Epithelial cell of prostate (primary cell): ENCODE measurements at regions not wholly inside any gene's neighbourhood (a gene's known extent, or its start where the extent isn't known, plus 50 kb on each side); places are given as distances from the start of the nearest gene placed in this dataset.

Experiments used
- DNase-seq: peaks from one replicate; pipeline ENCODE4 v3.0.0-alpha.2; 2011; ENCODE audit warnings: low read depth, low spot score
- H3K27ac ChIP-seq: fragments of 450-650 bp; 2 replicates; pipeline ENCODE4 v1.5.1; 2017; ENCODE audit warnings: mild to moderate bottlenecking

DNA sequence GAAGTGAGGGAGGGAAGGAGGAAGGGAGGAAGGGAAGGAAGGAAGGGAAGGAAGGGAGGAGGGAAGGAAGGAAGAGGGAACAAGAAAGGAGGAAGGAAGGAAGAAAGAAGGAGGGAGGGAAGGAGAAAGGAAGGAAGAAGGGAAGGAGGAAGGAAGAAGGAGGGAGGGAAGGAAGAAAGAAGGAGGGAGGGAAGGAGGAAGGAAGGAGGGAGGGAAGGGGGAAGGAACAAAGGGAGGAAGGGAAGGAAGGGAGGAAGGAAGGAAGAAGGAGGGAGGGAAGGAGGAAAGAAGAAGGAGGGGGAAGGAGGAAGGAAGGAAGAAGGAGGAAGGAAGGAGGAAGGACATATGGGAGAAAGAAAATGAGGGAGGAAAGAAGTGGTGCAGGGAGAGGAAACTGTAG lies 184.7 kb upstream of the PMEPA1 start:
- no peak for DNase-seq
- no peak overlapping the region for H3K27ac ChIP-seq

DNA sequence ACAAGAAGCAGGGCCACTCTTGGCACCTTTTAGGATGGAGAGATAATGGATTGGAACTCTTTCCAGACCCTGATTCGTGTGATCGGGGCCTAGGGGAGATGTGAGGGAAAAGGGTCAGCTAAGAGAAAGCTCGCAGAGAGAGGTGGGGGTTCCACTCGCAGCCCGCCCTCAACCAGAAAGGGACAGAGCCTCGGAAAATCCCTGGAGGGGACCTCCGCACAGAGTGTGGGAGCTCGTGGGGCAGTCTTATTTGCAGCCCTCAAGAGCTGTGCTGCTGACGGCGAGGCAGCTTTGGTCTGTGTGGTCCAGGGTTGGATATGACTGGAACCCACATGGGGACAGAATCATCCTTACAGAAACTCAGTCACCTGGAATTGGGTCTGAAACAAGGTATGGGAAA lies 184.3 kb upstream of the PMEPA1 start:
- H3K27ac ChIP-seq, result no peak overlapping the region
- no peak for DNase-seq

DNA sequence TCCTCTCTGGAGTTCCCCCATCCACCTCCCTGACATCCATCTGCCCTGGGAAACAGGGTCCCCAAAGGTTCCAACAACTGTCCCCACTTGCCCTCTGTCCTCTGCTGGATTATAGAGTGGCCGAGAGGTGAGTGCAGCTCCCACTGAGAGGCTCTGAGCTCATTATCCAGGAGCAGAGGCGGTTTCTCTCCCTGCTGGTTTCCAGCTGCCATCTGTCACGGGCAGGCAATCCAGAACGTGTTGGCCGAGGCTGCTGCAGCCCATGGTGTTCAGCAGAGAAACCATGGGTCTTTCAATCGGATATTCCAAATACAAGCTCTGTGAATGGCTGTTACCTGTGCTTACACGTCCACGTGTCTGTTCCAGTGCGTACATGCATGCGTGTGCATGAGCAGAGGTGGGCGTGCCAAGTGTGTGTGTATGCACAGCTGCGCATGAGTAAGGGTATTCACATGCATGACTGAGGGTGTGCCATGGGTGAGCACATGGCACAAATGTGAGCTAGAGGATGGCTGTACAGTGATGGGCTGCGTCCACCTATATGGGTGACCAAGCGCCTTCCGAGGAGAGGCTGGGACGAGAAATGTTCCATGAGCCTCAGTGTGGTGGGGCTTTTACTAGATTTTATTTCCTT lies 183.7 kb upstream of the PMEPA1 start:
- H3K27ac ChIP-seq, result no peak overlapping the region
- DNase-seq, result no peak

DNA sequence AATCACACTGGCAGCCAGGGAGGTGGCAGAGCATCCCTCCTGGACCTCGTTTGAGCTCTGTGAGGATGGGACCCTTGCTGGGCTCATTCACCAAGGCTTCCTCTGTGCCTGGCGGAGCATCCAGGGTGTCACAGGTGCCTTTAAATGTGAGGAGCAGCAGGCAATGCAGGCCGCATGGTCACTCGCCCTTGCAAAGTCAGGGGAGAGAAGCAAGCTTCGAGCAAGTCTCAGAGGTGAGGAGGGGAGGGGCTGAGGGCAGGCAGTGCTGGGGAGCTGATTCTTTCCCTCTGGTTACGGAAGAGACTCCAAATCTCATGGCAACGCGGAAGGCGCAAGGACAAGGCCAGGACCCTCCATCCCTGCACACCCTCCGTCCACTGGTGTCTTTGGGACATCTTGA lies 182.7 kb upstream of the PMEPA1 start:
- no peak for DNase-seq

DNA sequence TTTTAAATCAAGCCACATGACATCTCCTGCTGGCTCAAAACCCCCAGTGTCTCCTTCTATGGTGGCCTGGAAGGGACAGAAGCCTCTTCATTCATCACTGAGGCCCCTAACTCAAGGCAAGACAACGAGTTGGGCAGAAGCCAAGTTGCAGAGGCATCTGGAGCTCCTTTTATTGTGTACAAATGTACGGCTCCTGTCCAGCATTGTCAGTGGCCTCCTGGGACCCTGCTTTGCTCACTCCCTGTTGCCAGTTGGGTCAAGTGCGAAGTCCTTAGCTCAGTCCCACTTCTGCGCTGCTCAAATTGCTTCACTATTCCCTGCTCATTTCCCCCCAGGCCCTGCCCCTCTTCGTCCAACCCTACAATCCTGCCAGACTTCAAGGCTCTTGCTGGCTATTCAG lies 181.2 kb upstream of the PMEPA1 start:
- no peak for DNase-seq

More for the DNA sequence above, 182.7 kb upstream of the PMEPA1 start:
- no peak overlapping the region for H3K27ac ChIP-seq

DNA sequence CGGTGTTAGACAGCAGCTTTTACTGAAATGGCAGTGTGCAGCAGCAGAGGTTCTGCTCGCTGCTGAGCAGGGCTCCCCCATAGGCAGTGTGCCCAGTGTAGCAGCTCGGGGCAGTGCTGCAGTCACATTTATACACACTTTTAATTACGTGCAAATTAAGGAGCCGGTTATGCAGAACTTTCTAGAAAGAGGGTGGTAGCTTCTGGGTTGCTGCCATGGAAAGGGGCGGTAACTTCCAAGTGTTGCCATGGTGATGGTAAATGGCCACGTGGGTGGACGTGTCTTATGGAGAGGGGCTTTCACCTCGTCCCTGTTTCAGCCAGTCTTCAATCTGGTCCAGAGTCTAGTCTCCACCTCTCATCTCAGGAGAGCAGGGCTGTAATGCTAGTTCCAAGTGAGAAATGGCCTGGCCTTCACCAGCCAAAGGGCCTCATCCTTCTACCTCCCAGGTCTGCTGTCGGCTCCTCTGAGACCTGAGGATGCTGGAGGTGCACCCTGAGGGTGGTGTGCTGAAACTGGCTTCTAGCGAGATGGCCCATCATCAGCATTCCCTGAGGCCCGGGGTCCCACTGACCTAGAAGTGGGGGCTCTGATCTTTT lies 180.5 kb upstream of the PMEPA1 start:
- no peak for DNase-seq
- no peak overlapping the region for H3K27ac ChIP-seq

More for the DNA sequence above, 181.2 kb upstream of the PMEPA1 start:
- no peak overlapping the region for H3K27ac ChIP-seq

DNA sequence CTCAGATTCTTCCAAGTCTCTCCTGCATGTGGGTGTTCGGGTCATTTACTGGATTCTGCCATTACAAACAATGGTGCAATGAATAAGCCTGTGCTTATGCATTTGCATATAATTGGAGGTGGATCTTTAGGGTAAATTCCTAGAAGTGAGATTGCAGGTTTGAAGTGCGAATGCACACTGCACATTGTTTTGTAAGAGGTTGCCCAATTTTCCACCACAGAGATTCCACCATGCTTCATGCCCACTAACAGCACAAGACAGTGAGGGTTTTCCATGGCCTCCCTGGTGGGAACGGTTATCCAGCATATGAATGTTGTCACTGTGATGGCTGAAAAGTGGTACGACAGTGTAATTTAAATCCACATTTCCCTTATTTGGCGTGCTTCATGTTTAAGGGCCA lies 178.8 kb upstream of the PMEPA1 start:
- DNase-seq, result no peak
- H3K27ac ChIP-seq, result no peak overlapping the region

DNA sequence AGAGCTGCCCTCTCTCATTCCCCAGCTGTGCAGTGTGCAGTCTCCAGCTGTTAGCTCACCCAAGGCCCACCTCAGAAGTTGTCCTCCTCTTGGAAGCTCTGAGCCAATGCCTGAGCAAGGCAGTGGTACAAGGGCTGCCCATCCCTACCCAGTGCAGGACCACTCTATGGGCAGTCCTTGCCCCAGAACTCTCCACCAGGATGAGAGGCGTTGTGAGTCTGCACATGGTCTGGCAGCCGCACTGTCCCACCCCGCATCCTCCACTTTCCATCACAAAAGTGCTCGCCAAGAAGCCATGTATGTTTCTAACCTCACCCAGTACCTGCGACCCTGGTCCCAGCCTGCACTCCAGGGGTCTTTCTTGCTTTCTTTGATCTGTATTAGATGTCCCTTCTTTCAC lies 175.1 kb upstream of the PMEPA1 start:
- no peak overlapping the region for H3K27ac ChIP-seq
- no peak for DNase-seq

DNA sequence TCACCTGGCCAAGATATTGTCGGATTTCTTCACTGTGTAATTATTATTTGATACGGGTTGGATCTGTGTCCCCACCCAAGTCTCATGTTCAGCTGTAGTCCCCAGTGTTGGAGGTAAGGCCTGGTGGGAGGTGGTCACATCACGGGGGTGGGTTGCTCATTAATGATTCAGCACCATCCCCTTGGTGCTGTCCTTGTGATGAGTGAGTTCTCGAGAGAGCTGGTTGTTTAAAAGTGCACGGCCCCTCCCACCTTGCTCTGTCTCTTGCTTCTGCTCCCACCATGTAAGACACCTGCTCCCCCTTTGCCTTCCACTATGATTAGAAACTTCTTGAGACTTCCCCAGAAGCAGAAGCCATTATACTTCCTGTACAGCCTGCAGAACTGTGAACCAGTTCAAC lies 173.9 kb upstream of the PMEPA1 start:
- no peak overlapping the region for H3K27ac ChIP-seq
- DNase-seq, result no peak

DNA sequence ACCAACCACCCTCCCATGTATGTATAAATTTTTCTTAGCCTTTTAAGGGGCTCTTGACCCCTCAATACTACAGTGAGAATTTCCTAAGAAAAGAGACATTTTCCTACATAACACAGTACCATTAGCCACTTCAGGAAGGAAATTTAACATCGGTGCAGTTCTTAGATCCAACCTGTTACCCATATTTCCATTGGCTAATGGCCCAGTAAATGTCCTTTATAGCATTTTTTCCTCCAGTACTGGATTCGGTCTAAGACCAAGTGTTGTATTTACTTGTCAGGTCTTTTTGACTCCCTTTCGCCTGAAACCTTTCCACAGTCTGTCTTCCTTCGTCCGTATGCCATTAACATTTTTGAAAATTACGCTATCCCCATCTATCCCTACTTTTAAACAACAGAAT lies 173.4 kb upstream of the PMEPA1 start:
- H3K27ac ChIP-seq, result no peak overlapping the region
- DNase-seq, result no peak

DNA sequence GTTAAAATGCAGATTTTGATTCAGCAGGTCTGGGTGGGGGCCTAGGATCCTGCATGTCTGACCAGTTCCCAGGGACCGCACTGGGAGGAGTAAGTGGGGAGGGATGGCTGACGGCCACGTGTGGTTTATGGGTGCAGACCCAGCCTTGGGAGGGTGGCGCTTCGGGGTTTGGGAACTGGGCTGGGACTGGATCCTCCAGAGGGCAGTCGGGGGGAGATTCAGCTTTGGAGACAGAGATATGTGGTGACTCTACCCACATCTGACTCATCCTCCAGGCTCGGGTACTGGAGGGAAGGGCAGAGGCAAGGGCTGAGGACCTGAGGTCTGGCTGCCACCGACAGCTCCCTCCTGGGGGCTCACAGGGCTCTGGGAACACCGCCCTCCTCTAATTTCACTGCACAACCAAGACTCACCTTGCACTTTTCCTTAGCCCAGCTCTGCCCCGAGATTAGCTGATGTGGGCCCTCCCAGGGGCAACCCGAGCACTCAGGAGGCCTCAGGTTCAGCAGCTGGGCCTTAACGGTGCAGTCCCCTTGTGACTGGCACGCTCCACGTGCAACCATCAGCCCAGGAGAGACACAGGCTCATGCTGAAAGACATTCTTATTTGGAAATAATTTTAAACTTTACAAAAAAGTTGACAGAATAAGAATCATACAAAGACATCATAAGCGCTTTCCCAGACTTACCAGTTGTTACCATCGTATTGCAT lies 172.8 kb upstream of the PMEPA1 start:
- H3K27ac ChIP-seq, result no peak overlapping the region
- DNase-seq, result no peak

DNA sequence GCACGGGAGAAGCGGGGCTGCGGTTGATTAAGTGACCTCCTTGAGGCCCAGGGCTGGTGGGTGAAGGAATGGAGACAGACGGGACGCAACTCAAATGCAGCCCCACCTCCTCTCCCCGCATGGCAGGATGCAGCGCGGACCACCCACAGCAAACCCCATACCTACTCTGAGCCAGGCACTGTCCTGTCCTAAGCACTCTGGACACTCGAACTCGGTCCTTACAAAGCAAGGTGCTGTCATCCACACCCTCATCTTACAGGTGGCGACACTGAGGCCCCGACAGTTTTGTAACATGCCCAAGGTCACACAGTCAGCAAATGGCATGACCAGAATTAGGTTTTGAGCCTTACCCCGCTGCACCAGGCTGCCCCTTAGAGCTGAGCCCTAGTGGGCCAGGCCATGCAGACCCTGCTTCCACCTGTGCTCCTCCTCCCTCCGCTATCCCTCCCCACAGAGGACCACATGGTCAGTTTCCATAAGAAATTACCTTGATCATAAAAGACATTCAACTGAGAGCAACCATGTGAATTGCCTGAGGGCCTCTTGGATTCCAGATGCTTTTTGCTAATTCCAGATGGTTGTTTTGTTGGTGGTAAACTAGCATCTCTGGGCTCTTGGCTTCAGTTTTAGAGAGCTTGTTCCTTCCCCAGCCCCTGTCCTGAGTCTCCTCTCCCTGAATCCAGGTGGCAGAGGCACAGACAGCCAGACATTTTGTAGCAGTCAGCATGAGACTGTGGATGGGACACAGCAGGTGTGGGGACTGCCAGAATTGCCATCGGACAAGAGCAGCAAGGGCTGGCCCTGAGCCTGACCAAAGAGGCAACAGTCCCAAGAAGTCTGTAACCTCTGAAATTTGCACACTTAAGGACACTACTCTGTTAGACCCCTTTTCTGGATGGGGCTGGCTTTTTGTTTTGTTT lies 171.9 kb upstream of the PMEPA1 start:
- no peak overlapping the region for H3K27ac ChIP-seq
- DNase-seq, result no peak

DNA sequence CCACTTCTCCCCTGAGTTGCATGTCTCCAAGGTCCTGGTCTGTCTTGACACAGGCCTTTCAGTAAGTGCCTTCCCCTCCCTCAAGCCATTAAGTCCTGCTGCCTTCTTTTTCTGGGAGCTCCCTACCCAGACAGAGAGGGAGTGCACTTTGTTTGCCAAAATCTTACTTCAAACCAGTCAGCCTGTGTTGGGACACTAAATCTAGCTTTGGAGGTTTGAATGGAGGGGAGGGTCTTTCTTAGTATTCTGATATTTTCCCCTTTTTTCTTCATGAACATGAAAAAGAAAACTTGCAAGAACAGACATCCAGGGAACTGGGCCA lies 170.7 kb upstream of the PMEPA1 start:
- no peak overlapping the region for H3K27ac ChIP-seq
- no peak for DNase-seq

DNA sequence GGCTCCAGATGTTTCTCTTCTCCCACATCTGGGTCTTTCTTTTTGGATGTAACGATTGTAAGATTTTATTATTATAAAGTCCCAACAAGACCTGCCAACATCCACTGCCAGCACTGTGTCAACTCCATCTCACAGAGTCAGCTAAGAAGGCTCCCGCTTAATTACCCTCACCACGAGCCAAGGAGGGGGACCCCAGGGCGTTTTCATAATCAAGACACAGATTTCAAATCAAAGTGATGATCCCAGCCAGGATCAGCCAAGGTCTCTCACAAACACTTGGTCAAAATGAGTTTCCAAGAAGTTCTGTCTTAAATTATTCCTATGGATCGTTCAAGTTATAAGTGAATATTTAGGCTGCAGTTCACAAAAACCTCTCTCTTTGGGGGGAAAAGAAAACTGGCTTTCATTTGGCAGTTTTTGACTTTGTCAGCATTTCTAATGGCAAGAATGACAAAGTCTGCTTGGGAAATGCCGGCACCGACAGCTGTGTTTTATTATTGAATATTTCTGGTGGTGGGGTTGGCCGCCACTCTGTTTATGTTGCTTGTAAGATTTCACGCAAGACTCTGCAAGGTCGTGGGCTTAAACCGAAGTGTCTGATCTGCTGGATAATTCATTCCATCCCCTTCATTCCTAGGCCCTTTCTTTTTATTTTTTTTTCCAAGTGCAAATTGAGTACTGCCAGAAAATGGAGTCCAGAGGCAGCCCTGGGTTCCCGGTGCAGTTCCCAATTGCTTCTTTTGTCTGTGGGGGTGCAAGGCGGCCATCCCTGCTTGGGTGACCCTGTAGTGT lies 170.2 kb upstream of the PMEPA1 start:
- no peak overlapping the region for H3K27ac ChIP-seq
- no peak for DNase-seq

DNA sequence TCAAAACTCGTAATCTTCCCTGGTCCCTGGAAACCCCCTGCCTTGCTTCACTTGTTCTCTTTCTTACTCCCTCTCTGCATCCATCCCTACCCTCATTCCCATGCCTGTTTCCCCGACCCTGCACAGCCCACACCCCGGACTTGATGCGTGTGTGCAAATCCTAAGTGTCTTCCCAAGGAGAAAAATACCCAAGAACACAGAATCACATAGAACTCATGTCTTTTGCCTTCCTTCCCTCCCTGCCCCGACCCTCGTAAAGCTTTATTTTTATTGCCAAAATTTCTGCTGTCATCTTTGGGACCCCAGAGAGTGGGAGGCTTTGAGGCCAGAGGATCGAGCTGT lies 169.6 kb upstream of the PMEPA1 start:
- DNase-seq, result no peak
- H3K27ac ChIP-seq, result no peak overlapping the region

DNA sequence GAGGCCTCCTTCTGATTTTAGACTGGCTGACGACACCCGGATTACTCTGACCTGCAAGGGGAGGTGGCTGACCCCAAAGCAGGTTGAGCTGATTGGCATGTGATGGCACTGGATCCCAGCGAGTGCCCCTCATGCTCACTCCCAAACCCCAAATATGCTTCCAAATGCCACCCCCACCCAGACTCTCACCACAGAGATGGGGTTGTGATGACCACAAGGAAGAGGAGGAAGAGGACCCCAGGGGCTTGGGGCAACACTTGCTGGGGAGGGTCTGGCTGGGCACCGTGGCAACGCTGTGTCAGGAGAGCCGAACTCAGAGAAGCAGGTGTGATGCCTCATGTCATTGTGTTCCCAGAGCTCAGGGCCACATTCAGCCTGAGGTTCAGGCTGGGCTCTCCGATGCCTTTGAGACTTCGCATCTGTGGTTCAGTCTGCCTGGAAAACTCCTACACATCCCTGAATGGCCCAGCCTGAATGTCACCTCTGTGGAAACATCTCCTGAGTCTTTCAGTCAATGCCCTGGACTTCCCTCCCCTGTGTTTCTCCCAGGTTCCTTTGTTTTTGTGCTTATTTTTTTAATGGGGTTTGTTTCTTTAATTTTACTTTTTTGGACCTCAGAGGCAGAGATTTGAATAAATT lies 169.1 kb upstream of the PMEPA1 start:
- no peak for DNase-seq
- no peak overlapping the region for H3K27ac ChIP-seq

DNA sequence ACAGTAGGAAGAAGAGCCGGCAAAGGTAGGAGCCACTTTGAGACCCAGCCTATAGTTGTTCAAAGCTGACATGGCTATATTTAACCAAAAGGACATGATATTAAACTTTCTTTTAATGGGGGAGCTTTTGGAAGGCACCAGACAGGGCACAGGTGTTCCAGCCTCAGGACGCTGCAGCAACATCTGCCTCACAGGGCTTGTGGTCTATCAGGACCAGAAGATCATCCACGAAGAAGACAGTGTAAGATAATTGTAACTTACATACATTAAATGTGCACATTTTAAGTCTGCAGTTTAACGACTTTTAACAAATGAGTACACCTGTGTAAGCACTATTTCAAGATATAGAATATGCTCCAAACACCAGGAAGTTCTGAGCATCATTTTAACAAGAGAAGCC lies 168.2 kb upstream of the PMEPA1 start:
- no peak for DNase-seq
- no peak overlapping the region for H3K27ac ChIP-seq

DNA sequence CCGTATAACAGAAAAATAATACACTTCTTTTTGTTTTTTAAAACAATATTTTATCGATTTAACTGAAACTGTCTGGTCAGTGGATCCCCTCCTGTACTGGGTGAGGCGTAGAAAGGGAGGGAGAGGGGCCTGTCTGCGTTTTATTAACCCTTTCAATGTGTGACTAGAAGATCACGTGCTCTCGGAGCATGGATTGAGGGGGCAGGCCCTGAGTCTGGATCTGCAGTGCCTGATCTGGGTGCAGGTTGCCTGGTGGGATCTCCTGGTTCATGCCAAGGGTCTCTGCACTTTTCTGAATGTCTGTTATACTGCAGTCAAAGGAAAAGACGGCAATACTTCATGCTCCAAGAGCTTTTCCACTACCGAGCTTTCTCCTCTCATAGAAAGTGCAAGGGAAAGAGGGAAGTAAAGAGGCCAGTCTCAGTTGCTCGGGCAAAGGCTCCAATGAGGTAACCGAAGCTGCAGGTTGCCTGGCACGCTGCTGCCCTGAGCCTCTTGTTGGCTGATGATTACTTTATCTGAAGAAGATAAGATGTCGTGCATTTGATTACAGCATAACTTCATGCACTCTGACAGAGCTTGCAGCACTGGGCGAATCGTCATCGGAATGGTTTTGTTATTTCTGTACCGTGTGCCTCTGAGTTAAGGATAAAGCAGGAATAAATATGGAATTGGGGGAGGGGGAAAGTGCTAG lies 167.5 kb upstream of the PMEPA1 start:
- no peak for DNase-seq
- no peak overlapping the region for H3K27ac ChIP-seq

DNA sequence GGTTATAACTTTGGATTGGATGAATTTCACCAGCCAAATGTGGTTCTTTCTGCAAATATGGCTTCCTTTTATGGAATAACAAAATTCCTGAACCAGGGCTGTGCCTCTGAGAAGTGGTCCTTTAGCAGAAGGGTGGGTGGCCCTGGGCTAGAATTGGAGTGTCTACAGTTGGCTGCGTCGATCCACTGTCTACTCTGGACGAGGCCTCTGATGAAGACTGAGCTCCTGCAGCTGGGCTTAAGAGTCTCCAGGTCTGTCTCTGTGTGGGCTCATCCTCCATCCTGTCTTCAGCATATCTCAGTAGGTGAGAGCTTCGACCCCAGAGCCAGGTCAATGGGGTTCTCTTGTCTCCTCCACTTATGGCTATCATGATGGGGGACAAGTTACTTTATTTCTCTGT lies 166.3 kb upstream of the PMEPA1 start:
- no peak for DNase-seq
- no peak overlapping the region for H3K27ac ChIP-seq
